B cell (primary cell): ENCODE measurements at regions not wholly inside any gene's neighbourhood (a gene's known extent, or its start where the extent isn't known, plus 50 kb on each side); places are given as distances from the start of the nearest gene placed in this dataset.

ENCODE experiments used
- ATAC-seq: fragments of 200-7000 bp; cut with Tn5 transposase; one replicate; pipeline ENCODE4 v1.10.0; 2021; ENCODE audit warnings: low read depth, mild to moderate bottlenecking, moderate number of reproducible peaks, moderate library complexity
- CTCF ChIA-PET: fragments of 350-600 bp; sonication (Branson Sonifier 250); formaldehyde crosslinking; loops from one replicate; lab custom pipeline; 2021; ENCODE audit warnings: antibody characterized with exemption, inconsistent platforms; lab: Charles Lee
- POLR2A ChIA-PET: fragments of 350-600 bp; sonication (Branson Sonifier 250); formaldehyde crosslinking; loops from one replicate; lab custom pipeline; 2021; ENCODE audit warnings: antibody characterized with exemption; lab: Charles Lee
- DNase-seq: peaks from one replicate; pipeline ENCODE4 v3.0.0; 2013
- H2AFZ ChIP-seq: 2 replicates; pipeline ENCODE4 v1.6.1; 2012; ENCODE audit warnings: mild to moderate bottlenecking, low read depth, low read length; ENCODE audit not compliant: insufficient read depth, poor library complexity, severe bottlenecking
- H3K27ac ChIP-seq, 2 donors: 1 replicate in 1 of 2; 2 replicates in 1 of 2; pipeline ENCODE4 v1.5.1; 2012 to 2013; ENCODE audit warnings: low read length in 2 of 2, mild to moderate bottlenecking in 2 of 2, moderate library complexity in 1 of 2
- H3K27me3 ChIP-seq, 4 experiments: fragments of 200-600 bp in 1 of 4; sonication (generic) in 1 of 4; replicated peaks in 1 of 4; 1 replicate in 2 of 4; 2 replicates in 2 of 4; pipeline versions ENCODE4 v1.6.1 to v1.7.0; 2013 to 2016; ENCODE audit warnings: low read length in 3 of 4, mild to moderate bottlenecking in 2 of 4, mixed read lengths in 1 of 4, moderate library complexity in 1 of 4; ENCODE audit not compliant: insufficient read depth in 4 of 4, control insufficient read depth in 3 of 4; ENCODE audit errors: control extremely low read depth in 1 of 4
- H3K36me3 ChIP-seq, 2 experiments: replicated peaks in 1 of 2; 1 replicate in 1 of 2; 2 replicates in 1 of 2; pipeline versions ENCODE4 v1.6.1 to v1.7.1; 2013; ENCODE audit warnings: low read length in 1 of 2; ENCODE audit not compliant: insufficient read depth in 2 of 2, control insufficient read depth in 1 of 2; ENCODE audit errors: control extremely low read depth in 1 of 2, extremely low read depth in 1 of 2
- H3K4me1 ChIP-seq, 2 donors: fragments of 200-600 bp in 1 of 2; sonication (generic) in 1 of 2; 1 replicate in 1 of 2; 2 replicates in 1 of 2; pipeline versions ENCODE4 v1.5.1 to v1.6.1; 2013 to 2017; ENCODE audit warnings: low read length in 2 of 2; ENCODE audit not compliant: control insufficient read depth in 2 of 2, insufficient read depth in 2 of 2
- H3K4me2 ChIP-seq: replicated peaks from 2 replicates; pipeline ENCODE3; 2012; ENCODE audit warnings: mild to moderate bottlenecking, low read depth, low read length; ENCODE audit not compliant: poor library complexity, severe bottlenecking
- H3K4me3 ChIP-seq, 5 experiments: fragments of 200-600 bp in 1 of 5; sonication (generic) in 1 of 5; 1 replicate in 3 of 5; 2 replicates in 2 of 5; pipeline versions ENCODE4 v1.5.1 to v1.7.0; 2011 to 2016; ENCODE audit warnings: low read length in 4 of 5, mild to moderate bottlenecking in 4 of 5, low read depth in 2 of 5, control low read depth in 1 of 5, moderate library complexity in 1 of 5; ENCODE audit not compliant: insufficient read depth in 1 of 5; ENCODE audit errors: control extremely low read depth in 1 of 5, extremely low read depth in 1 of 5
- H3K79me2 ChIP-seq: fragments of 200-600 bp; sonication (generic); one replicate; pipeline ENCODE4 v1.6.0; 2016; ENCODE audit warnings: low read length; ENCODE audit not compliant: control insufficient read depth, insufficient read depth
- H3K9ac ChIP-seq: fragments of 200-600 bp; sonication (generic); 2 replicates; pipeline ENCODE4 v1.6.1; 2017; ENCODE audit warnings: mild to moderate bottlenecking, low read length, moderate library complexity
- H3K9me3 ChIP-seq, 3 donors: one replicate each; pipeline versions ENCODE4 v1.6.1 to v1.7.1; 2013; ENCODE audit warnings: low read length in 2 of 3; ENCODE audit not compliant: control insufficient read depth in 2 of 3, insufficient read depth in 1 of 3; ENCODE audit errors: control extremely low read depth in 1 of 3
- H4K20me1 ChIP-seq: 2 replicates; pipeline ENCODE4 v1.6.0; 2012; ENCODE audit warnings: mild to moderate bottlenecking, low read length; ENCODE audit not compliant: insufficient read depth, control insufficient read depth, poor library complexity, severe bottlenecking
- H3K27ac Mint-ChIP-seq: one replicate; pipeline ENCODE4 v1.8.0; 2021; ENCODE audit warnings: mixed read lengths
- H3K27me3 Mint-ChIP-seq: one replicate; pipeline ENCODE4 v1.8.0; 2021; ENCODE audit warnings: mixed read lengths
- H3K4me1 Mint-ChIP-seq: one replicate; pipeline ENCODE4 v1.8.0; 2021; ENCODE audit warnings: mixed read lengths
- H3K4me3 Mint-ChIP-seq: one replicate; pipeline ENCODE4 v1.8.0; 2021; ENCODE audit warnings: mixed read lengths
- H3K9me3 Mint-ChIP-seq: one replicate; pipeline ENCODE4 v1.8.0; 2022; ENCODE audit warnings: mixed read lengths; ENCODE audit not compliant: insufficient read depth
- CTCF ChIP-seq: fragments of 200-600 bp; IDR thresholded peaks from one replicate; pipeline ENCODE4 v1.8.0; 2022; ENCODE audit warnings: antibody characterized with exemption, mild to moderate bottlenecking
- EZH2 ChIP-seq: IDR thresholded peaks from 2 replicates; pipeline ENCODE4 v1.6.1; 2012; ENCODE audit warnings: borderline replicate concordance, low read depth, mild to moderate bottlenecking, moderate library complexity, low read length; ENCODE audit not compliant: insufficient read depth, poor library complexity, severe bottlenecking
- WGBS: methylation state at CpG from one replicate; pipeline ENCODE4 v1.1.5; 2013; ENCODE audit warnings: missing lambda C conversion rate; ENCODE audit not compliant: insufficient coverage; 5-methylcytosine and 5-hydroxymethylcytosine counted together
- intact Hi-C: fragments of 100-400 bp; cut with micrococcal nuclease; formaldehyde crosslinking; loops from one replicate; pipeline ENCODE4 v1.10.0; 2022

- Histone ChIP-seq H2AFZ (no peak overlapping the region), H3K9me3 (no peaks in the 10 kb centered on the region), H3K27me3 (no peaks in the 10 kb centered on the region), H3K9ac (no peak overlapping the region), H3K4me2 (no peak overlapping the region), H3K79me2 (no peaks in the 10 kb centered on the region), H3K36me3 (no peaks in the 10 kb centered on the region), H4K20me1 (no peaks in the 10 kb centered on the region), H3K27ac (no peak overlapping the region), H3K4me3 (no peak overlapping the region), H3K4me1 (no peaks in the 10 kb centered on the region)
- DNase-seq (no peak), ATAC-seq (no peak)
- TF ChIP-seq EZH2 (no peak), CTCF (no peak)
- Mint-ChIP-seq H3K27me3 (no peaks in the 10 kb centered on the region), H3K9me3 (no peaks in the 10 kb centered on the region), H3K4me1 (peaks cover 2% of the 10 kb centered on the region), H3K27ac (no peak overlapping the region), H3K4me3 (no peak overlapping the region)
- no CpG with 5 or more reads among the region's 4 CpGs for WGBS
- ChIA-PET POLR2A (no interaction called here), CTCF (no interaction called here)
- intact Hi-C loops = no loop called here
Observed at GRCh38 chrX:22800360-22800759, 199.4 kb upstream of the DDX53 start.

- Mint-ChIP-seq H3K4me3 (no peak overlapping the region), H3K27ac (no peak overlapping the region), H3K9me3 (no peaks in the 10 kb centered on the region), H3K27me3 (no peaks in the 10 kb centered on the region), H3K4me1 (peaks cover 2% of the 10 kb centered on the region)
- H3K4me1 ChIP-seq = no peaks in the 10 kb centered on the region
- no peaks in the 10 kb centered on the region for H3K9me3 ChIP-seq
- no peak overlapping the region for H3K4me2 ChIP-seq
- H3K27ac ChIP-seq = no peak overlapping the region
- DNase-seq (no peak), ATAC-seq (no peak)
- H3K9ac ChIP-seq = no peak overlapping the region
- no peaks in the 10 kb centered on the region for H3K27me3 ChIP-seq
- no peak for TF ChIP-seq CTCF
- TF ChIP-seq EZH2 = no peak
- intact Hi-C loops = no loop called here
- H3K36me3 ChIP-seq = no peaks in the 10 kb centered on the region
- ChIA-PET POLR2A (no interaction called here), CTCF (no interaction called here)
- no CpG with 5 or more reads among the region's 1 CpG for WGBS
- H3K4me3 ChIP-seq = no peak overlapping the region
- H3K79me2 ChIP-seq = no peaks in the 10 kb centered on the region
- no peaks in the 10 kb centered on the region for H4K20me1 ChIP-seq
- H2AFZ ChIP-seq = no peak overlapping the region
Observed at GRCh38 chrX:22800806-22801205, 199.0 kb upstream of the DDX53 start.
